ENCODE measurements at regions not wholly inside any gene's neighbourhood (a gene's known extent, or its start where the extent isn't known, plus 50 kb on each side); places are given as distances from the start of the nearest gene placed in this dataset.
"Not testable (repeated sequence)": the region's sequence is repeated elsewhere in the genome, so short reads cannot be mapped to it uniquely, and the experiment has no call there.

DNA sequence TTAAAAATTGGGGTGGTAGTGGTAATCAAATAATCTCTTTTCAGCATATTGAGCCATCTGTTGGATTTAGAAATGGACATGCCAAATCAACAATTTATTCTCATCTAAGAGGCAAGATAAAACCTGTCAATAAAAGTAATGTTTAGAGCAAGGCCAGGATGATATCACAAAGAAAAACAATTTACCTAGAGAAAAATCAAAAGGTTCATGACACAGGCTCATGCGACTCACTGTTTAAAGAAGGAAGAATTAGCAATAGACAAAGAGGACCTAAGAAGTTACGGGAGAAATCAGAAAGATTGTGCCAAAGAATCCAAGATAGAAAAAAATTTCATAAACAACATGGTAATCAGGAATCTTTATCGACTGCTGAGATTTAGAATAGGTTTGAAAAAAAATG is 868.5 kb upstream of the GBE1 start:
- ATAC-seq, result no peak
- no peak for TF ChIP-seq ZNF70 (CRISPR knock-in tag; IDR thresholded peaks at IDR 0.05)
- TF ChIP-seq ZFP30 (CRISPR knock-in tag; IDR thresholded peaks at IDR 0.05), result no peak
- no peak for TF ChIP-seq ARNTL (CRISPR knock-in tag; IDR thresholded peaks at IDR 0.05; ENCODE audit: borderline replicate concordance, low read depth)
- TF ChIP-seq, protein P1, sequence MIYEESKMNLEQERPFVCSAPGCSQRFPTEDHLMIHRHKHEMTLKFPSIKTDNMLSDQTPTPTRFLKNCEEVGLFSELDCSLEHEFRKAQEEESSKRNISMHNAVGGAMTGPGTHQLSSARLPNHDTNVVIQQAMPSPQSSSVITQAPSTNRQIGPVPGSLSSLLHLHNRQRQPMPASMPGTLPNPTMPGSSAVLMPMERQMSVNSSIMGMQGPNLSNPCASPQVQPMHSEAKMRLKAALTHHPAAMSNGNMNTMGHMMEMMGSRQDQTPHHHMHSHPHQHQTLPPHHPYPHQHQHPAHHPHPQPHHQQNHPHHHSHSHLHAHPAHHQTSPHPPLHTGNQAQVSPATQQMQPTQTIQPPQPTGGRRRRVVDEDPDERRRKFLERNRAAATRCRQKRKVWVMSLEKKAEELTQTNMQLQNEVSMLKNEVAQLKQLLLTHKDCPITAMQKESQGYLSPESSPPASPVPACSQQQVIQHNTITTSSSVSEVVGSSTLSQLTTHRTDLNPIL (CRISPR knock-in tag; IDR thresholded peaks at IDR 0.05; ENCODE audit: low read depth), result no peak
- TF ChIP-seq TOX (CRISPR knock-in tag; IDR thresholded peaks at IDR 0.05; ENCODE audit: borderline replicate concordance), result no peak
- no peak for TF ChIP-seq RARB (CRISPR knock-in tag; IDR thresholded peaks at IDR 0.05)
- TF ChIP-seq TCF4 (CRISPR knock-in tag; IDR thresholded peaks at IDR 0.05; ENCODE audit: borderline replicate concordance), result no peak

DNA sequence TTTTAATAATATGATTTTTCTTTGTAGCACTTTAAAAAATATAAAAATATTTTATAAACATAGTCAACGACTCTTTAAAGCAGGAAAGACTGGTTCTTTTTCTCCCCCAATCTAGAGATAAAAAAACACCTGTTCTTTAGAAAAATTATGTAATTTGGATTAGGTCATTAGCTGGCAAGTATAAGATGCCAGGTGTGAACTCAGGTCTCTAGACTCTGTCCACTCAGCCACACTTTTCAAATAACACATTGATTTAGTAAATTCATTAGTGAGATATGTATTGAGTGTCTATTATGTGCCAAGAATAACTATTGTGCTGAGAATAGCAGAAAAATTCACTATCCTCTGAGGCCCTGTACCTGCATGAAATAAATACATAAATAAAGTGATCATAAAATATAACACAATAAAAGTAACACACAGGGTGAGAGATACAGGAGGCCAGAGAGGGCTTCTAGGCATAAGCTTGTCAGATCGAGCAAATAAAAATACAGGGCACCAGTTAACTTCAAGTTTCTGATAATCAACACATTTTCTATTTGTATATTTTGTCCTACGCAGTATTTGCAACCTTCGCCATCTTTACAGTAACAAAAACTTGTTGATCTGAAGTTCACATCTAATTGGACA is 867.1 kb upstream of the GBE1 start:
- no peak for ATAC-seq
- TF ChIP-seq TOX (CRISPR knock-in tag; IDR thresholded peaks at IDR 0.05; ENCODE audit: borderline replicate concordance), result no peak
- TF ChIP-seq, protein P1 (CRISPR knock-in tag; IDR thresholded peaks at IDR 0.05; ENCODE audit: low read depth), result no peak
- TF ChIP-seq, protein P2, sequence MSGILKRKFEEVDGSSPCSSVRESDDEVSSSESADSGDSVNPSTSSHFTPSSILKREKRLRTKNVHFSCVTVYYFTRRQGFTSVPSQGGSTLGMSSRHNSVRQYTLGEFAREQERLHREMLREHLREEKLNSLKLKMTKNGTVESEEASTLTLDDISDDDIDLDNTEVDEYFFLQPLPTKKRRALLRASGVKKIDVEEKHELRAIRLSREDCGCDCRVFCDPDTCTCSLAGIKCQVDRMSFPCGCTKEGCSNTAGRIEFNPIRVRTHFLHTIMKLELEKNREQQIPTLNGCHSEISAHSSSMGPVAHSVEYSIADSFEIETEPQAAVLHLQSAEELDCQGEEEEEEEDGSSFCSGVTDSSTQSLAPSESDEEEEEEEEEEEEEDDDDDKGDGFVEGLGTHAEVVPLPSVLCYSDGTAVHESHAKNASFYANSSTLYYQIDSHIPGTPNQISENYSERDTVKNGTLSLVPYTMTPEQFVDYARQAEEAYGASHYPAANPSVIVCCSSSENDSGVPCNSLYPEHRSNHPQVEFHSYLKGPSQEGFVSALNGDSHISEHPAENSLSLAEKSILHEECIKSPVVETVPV (CRISPR knock-in tag; IDR thresholded peaks at IDR 0.05), result no peak

DNA sequence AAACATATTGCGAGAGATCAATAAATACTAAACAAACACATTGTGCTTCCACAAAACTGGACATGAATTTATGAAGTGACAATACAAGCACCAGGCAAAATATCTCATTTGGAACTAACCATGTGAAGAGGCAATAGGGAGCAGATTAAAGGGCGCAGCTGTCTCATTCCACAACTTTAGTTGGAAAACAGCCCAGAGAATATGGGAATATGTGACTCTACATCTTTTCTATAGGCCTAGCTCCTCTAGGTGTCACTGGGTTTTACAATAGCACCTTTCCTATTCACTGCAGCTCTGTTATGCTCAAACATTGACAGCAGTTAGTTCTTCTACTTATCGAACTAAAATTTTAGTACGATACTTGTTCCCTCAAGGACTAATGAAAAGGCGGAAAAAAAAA is 866.3 kb upstream of the GBE1 start:
- ATAC-seq, result no peak
- no peak for TF ChIP-seq BACH2 (CRISPR knock-in tag; IDR thresholded peaks at IDR 0.05; ENCODE audit: borderline replicate concordance)
- no peak for TF ChIP-seq TCF4 (CRISPR knock-in tag; IDR thresholded peaks at IDR 0.05; ENCODE audit: borderline replicate concordance)
- TF ChIP-seq SNAI2 (CRISPR knock-in tag; IDR thresholded peaks at IDR 0.05), result no peak
- TF ChIP-seq ZNF565 (CRISPR knock-in tag; conservative IDR thresholded peaks at IDR 0.05; ENCODE audit: low read depth), result no peak
- no peak for TF ChIP-seq CSDC2 (CRISPR knock-in tag; IDR thresholded peaks at IDR 0.05)
- no peak for TF ChIP-seq TOX (CRISPR knock-in tag; IDR thresholded peaks at IDR 0.05; ENCODE audit: borderline replicate concordance)
- no peak for TF ChIP-seq PPARA (CRISPR knock-in tag; IDR thresholded peaks at IDR 0.05; ENCODE audit: borderline replicate concordance)
- TF ChIP-seq, protein P2 (CRISPR knock-in tag; IDR thresholded peaks at IDR 0.05), result no peak
- TF ChIP-seq ARNTL (CRISPR knock-in tag; IDR thresholded peaks at IDR 0.05; ENCODE audit: borderline replicate concordance, low read depth), result no peak
- TF ChIP-seq ZNF70 (CRISPR knock-in tag; IDR thresholded peaks at IDR 0.05), result no peak
- no peak for TF ChIP-seq RARB (CRISPR knock-in tag; IDR thresholded peaks at IDR 0.05)
- no peak for TF ChIP-seq ESRRG (CRISPR knock-in tag; IDR thresholded peaks at IDR 0.05)
- TF ChIP-seq OSR1 (CRISPR knock-in tag; IDR thresholded peaks at IDR 0.05), result no peak
- TF ChIP-seq ISL1 (CRISPR knock-in tag; IDR thresholded peaks at IDR 0.05), result no peak
- TF ChIP-seq, protein P3, sequence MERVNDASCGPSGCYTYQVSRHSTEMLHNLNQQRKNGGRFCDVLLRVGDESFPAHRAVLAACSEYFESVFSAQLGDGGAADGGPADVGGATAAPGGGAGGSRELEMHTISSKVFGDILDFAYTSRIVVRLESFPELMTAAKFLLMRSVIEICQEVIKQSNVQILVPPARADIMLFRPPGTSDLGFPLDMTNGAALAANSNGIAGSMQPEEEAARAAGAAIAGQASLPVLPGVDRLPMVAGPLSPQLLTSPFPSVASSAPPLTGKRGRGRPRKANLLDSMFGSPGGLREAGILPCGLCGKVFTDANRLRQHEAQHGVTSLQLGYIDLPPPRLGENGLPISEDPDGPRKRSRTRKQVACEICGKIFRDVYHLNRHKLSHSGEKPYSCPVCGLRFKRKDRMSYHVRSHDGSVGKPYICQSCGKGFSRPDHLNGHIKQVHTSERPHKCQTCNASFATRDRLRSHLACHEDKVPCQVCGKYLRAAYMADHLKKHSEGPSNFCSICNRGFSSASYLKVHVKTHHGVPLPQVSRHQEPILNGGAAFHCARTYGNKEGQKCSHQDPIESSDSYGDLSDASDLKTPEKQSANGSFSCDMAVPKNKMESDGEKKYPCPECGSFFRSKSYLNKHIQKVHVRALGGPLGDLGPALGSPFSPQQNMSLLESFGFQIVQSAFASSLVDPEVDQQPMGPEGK (CRISPR knock-in tag; IDR thresholded peaks at IDR 0.05; ENCODE audit: borderline replicate concordance), result no peak
- no peak for TF ChIP-seq ZFP3 (CRISPR knock-in tag; IDR thresholded peaks at IDR 0.05)
- TF ChIP-seq, protein P4, sequence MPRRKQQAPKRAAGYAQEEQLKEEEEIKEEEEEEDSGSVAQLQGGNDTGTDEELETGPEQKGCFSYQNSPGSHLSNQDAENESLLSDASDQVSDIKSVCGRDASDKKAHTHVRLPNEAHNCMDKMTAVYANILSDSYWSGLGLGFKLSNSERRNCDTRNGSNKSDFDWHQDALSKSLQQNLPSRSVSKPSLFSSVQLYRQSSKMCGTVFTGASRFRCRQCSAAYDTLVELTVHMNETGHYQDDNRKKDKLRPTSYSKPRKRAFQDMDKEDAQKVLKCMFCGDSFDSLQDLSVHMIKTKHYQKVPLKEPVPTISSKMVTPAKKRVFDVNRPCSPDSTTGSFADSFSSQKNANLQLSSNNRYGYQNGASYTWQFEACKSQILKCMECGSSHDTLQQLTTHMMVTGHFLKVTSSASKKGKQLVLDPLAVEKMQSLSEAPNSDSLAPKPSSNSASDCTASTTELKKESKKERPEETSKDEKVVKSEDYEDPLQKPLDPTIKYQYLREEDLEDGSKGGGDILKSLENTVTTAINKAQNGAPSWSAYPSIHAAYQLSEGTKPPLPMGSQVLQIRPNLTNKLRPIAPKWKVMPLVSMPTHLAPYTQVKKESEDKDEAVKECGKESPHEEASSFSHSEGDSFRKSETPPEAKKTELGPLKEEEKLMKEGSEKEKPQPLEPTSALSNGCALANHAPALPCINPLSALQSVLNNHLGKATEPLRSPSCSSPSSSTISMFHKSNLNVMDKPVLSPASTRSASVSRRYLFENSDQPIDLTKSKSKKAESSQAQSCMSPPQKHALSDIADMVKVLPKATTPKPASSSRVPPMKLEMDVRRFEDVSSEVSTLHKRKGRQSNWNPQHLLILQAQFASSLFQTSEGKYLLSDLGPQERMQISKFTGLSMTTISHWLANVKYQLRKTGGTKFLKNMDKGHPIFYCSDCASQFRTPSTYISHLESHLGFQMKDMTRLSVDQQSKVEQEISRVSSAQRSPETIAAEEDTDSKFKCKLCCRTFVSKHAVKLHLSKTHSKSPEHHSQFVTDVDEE (CRISPR knock-in tag; IDR thresholded peaks at IDR 0.05), result no peak
- TF ChIP-seq ZFP30 (CRISPR knock-in tag; IDR thresholded peaks at IDR 0.05), result no peak
- TF ChIP-seq, protein P5, sequence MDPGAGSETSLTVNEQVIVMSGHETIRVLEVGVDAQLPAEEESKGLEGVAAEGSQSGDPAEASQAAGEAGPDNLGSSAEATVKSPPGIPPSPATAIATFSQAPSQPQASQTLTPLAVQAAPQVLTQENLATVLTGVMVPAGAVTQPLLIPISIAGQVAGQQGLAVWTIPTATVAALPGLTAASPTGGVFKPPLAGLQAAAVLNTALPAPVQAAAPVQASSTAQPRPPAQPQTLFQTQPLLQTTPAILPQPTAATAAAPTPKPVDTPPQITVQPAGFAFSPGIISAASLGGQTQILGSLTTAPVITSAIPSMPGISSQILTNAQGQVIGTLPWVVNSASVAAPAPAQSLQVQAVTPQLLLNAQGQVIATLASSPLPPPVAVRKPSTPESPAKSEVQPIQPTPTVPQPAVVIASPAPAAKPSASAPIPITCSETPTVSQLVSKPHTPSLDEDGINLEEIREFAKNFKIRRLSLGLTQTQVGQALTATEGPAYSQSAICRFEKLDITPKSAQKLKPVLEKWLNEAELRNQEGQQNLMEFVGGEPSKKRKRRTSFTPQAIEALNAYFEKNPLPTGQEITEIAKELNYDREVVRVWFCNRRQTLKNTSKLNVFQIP (CRISPR knock-in tag; IDR thresholded peaks at IDR 0.05; ENCODE audit: borderline replicate concordance, low read depth), result no peak
- TF ChIP-seq ZNF8 (CRISPR knock-in tag; IDR thresholded peaks at IDR 0.05), result no peak

DNA sequence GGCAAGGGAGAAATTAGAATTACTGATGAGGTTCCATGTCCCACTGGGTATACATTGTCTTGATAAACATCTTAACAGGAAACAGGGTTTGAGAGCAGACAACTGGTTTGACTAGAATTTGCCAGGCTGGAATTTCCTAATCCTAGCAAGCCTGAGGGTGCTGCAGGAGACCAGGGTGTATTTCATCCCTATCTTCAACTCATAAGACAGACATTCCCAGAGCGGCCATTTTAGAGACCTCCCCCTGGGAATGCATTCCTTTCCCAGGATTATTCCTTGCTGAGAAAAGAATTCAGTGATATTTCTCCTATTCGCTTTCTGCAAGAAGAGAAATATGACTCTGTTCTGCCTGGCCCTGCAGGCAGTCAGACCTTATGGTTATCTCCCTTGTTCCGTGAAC is 859.3 kb upstream of the GBE1 start:
- not testable (repeated sequence) for ATAC-seq
